ENCODE measurements at regions not wholly inside any gene's neighbourhood (a gene's known extent, or its start where the extent isn't known, plus 50 kb on each side); places are given as distances from the start of the nearest gene placed in this dataset.

DNA sequence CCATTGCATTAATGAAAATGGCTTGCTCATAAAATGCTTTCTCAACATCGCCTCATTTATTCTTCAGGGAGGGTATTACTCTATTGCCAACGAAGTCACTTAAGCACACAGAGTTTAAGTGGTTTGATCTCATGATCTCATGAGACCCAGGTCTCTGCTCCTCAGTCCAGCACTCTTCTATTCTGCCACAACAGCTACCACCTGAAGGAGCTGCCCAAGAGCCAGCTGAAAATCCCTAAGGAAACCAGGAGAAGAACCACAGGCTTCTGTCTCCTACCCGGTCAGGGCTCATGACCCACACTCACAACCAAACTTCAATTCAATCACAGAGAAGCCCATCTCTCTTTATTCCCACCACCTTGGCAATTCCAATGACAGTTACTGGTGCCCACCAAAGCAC is 85.5 kb upstream of the GPM6B start:
- no peak for DNase-seq

DNA sequence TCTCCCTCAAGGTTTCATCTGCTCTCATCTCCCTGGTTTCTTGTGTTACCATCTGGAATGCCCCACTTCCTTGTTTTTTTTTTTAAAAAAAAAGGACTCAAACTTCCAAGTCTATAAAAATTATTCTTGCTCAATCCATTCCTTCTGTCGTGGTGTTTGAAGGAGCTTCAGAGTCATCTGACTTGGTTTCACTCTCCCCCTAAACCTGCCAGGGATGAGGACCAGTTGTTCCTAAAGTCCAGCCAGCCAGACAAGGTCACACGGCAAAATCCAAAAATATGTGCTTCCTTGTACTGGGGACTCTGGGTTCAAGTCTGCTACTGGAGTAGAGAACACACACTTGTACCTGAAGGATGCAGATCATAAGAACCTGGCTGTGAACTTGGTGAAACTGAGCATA is 84.5 kb upstream of the GPM6B start:
- DNase-seq = no peak

DNA sequence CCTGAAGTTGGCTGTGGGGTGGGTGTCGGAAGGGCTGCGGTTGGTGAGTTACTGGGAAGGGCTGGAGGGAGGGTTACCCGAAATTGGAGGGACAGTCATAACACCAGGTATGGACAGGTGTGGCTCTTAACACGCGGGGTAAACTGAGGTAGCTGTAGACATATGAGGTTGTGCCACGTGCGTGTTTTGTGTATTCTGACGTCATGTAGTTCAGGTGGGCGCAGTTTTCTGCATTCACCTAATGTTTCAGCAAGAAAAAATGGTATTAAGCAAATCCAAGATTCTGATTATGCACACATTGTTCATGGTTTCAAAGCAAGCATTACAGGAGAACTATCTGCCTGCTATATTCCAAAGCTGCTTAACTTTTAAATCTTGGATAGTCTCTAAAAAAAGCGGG is 83.5 kb upstream of the GPM6B start:
- DNase-seq = no peak

DNA sequence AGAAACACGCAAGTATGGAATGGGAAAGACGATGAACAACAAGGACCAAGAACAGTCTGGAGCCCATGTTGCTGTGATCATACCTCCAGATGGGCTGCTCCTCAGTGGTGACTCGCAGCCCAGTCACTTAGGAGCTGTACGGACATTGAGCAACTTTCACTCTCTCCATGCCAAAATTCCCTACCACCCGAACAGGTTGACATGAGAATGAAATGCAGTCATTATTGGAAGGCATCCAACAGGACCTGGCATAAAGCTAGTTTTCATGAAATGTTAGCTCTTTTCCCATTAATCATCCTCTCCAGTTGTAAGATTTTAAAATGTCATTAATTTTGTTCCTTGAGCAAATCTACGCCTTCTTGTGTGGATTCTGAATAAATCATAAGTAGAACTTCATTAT is 82.7 kb upstream of the GPM6B start:
- DNase-seq = no peak

DNA sequence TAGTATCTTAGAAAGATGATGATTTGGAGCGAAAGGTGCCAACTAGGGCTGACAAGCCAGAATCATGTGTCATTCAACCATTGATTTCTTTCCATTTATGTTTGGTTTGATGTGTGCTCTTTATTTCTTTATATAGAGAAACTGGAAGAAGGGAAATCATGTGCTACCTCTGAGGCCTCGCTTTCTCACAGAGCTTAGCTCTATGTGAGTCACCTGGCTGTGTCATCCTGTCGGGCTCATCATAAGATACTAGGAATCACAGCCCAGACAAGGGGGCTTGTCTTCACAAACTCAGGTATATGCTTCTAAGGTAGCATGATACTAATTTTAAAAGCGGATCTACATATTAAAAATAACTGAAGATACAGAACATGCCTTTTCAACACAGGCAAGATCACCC is 81.7 kb upstream of the GPM6B start:
- DNase-seq = no peak

DNA sequence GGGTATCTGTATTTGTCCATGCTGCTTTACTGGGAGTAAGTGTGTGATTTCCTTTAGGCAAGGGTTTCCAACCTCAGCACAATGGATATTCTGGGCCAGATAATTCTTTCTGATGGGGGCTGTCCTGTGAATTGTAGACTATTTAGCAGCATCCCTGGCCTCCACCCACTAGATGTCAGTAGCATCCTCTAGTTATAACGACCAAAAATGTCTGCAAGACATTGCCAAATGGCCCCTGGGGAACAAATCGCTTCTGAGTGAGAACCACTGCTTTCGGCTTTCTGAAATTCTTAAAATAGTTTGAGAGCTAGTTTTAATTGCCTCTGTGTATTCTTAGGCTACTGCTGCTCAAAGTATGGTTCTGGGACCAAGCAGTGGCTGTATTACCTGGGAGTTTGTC is 81.2 kb upstream of the GPM6B start:
- DNase-seq = peak; percentile 5

DNA sequence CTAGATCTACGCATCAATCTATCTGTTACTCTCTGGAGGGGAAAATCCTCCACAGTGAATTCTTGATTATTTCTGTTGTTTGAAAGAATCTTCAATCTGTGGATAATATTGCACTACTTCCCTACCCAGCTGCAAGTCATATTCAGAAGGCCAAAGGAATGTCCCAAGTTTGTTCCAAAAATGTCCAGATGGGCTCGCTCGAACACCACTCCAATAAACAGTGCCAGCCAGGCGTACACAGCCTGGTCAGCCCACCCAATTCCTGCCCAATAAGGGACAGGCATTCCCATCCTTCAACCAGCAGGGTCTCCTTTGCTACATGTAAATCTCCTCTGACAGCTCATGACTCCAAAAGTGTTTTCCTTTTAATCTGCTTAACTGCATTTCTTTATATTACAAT is 80.7 kb upstream of the GPM6B start:
- DNase-seq = no peak

DNA sequence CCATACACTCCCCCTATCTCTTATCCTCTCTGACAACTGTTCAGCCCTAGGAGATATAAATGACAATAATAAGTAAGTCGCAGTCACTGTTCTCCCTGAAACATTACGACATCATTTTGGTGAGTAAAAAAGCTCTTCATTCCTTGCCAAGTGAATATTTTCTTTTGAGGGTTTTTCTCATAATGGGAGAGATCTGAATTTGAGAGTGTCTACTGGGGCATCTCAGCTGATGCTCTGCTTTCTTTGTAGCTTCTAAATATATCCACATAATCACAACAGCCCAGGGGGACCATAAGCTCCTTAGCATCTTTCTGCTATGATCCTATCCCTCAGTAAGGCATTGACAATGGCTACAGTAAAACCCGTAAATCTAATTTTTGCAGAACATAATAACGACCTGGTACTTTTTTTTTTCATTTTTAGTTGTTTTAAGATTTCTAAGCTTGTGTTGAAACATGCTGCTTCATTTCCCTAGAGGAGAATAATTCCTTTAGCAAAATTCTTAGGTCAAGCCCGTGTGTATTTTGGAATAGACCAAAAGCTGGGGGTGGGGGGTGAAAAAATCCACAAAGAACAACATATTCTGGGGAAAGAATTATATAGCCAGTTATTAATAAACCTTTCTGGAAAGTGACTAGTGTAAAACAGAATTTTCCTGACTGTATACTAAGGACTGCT is 78.1 kb upstream of the GPM6B start:
- no peak for DNase-seq

DNA sequence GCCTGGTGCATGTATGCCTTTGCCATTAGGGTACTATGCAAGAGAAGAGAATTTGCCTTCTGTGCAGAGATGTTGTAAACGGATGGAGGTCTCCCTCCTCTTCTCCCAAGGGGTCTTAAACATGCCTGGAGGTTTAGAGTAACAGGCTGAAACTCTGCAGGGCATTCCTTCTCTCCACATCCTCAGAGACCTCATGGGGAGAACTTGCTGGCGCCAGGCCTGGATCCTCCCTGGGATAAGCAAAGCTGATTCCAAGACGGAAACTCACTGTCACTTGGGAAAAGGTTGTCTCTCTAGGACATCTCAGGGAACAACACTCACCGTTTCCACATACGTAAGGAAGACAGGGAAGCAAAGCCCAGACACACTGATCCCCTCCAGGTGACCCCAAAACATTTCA is 76.9 kb upstream of the GPM6B start:
- DNase-seq = no peak

DNA sequence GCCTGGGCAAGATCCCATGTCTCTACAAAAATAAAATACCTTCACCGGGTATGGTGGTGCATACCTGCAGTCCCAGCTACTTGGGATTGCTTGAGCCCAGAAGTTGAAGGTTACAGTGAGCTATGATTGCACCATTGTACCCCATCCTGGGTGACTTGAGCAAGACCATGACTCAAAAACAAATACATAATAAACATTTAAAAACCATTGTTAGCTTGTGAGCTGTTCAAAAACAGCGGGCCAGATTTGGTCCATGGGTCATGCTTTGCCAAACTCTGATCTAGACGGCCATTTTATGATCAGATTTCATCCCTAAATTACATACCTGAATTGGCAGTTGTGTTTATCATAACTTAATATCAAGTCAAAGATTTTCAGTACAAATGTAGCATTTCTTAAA is 76.0 kb upstream of the GPM6B start:
- no peak for DNase-seq

DNA sequence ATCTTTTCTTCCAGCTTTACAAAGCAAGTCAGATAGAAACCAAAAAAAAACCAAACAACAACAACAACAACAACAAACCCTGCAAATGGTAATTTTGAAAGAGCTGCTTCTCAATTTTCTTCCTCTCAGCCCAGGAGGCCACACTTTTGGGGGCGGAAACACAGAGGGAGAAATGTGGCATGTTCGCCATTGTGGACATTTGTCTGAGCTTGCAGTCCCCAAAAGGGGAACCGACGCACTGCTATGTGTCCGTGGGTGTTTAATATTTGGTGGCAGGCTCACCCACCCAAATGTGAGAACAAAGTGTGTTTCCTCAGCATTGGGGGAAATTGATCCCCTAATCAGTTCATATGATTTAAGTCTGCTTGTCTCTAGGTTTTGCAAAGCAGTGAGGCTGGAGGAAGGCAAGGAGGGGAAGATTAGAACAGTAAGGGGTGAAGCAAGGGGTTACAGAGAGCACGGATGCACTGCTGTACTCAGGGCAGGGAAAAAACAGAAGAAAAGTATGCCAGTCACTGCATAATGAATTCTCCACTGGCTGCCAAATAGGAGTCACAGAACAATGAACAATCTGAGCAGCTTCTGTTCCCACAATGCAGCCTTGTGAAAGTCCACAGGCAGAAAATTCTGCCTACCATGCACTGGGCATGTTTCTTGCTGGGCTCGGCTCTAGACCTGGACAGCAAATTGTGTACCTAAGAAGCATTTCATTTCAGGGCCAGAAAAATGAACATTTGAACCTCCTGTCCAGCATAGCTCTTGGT is 74.7 kb upstream of the GPM6B start:
- peak; percentile 39 for DNase-seq

DNA sequence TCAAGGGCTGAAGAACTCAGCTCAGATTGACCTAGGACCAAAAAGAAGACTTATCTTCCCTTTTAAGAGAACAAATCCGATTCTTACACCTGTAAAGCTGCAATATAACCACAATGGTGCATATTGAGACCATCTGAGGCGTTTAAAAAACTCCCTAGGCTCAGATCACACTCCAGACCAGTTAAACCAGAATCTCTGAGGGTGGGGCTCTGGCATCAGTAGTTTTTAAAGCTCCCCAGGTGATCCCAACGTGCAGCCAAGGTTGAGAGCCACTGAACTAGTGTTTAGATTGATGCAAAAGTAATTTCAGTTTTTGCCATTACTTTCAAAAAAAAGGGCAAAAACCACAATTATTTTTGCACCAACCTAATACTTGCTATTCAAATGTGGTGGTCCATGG is 73.9 kb upstream of the GPM6B start:
- DNase-seq = no peak

DNA sequence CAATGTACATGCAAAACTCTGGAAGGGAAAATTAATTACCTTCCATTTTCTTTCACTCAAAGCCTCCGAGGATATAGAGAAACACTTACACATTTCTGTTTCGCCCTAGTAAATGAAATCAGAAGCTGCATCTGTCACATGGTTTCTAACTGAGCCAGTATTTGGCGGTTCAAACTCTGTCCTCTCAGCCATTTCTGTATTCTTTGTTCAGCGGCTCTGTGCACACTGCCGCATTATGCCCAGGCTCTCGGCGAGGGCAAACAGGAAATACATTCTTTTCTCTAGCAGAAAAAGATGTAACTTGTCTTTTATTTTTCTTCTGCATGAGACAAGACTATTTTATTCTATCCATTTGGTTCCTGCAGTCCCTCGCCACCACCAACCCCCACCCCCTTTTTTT is 71.4 kb upstream of the GPM6B start:
- DNase-seq = no peak

DNA sequence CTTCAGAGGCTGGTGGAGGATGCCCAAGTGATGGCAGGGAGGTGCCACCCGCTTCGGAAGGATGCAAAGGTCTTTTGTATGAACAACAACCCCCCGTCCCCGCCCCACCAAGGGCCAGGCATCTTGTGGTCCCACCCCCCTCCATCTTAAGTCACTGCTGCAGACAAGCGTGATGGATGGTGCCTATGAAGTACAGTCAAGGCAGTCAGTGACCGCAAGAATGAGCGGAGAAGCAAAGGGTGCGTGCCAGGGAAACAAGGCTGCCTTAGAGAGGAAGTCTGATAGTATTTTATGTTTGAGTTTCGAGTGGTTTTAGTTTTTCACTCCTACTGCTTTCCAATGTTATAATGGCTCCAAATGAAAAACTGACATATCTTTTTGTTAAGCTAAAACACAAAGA is 68.7 kb upstream of the GPM6B start:
- DNase-seq = no peak

DNA sequence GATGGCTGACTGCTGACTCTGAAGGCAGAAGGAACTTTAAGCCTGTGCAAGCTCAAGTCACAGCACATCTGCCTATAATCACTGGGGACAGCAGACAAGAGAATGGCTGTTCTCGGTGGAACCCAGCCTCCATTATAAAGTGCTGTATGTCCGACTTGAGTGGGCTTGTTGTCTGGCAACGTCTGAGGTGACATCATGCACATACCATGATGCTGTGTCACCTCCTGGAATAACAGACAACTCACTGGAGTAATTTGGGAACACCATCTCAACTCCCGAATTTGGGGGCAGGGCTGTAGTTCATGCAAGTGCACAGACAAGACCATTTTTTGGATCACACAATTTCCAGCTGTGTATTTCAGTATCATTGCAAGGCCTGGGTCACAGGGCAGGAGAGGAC is 59.8 kb upstream of the GPM6B start:
- no peak for DNase-seq

DNA sequence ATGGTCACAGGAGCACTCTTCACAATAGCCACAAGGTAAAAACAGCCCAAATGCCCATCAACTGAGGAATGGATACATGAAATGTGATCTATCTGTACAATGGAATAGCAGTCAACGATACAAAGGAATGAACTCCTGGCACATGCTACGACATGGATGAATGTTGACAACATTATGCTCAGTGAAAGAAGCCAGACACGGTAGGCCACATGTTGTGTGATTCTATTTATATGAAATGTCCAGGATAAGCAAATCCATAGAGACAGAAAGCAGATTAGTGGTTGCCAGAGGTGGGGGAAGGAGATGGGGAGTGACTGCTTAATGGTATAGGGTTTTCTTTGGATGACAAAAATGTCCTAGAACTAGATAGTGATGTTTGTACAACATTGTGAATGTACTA is 58.7 kb upstream of the GPM6B start:
- DNase-seq = no peak

DNA sequence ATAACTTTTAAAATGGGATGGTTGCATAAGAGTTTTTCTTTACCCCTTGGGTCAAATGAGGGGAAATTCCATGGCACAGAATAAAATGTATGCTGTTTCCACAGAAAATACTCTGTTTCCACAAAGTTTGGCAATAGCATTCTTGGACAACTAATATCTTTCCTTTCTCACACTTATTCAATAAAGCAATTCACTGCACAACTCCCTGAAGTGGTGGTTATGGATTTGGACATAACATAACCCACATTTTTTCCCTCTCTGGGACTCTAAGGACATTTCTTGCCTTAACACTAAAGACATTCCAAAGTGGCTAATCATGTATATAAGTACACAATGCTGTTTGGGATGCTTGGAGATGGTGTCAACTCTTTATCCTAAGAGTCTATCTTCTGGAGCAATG is 51.7 kb upstream of the GPM6B start:
- DNase-seq = no peak

All from MV-4-11 (cell line).